ENCODE measurements at regions not wholly inside any gene's neighbourhood (a gene's known extent, or its start where the extent isn't known, plus 50 kb on each side); places are given as distances from the start of the nearest gene placed in this dataset.

GRCh38 chr5:167861129-167861927 is 430.1 kb upstream of the WWC1 start:
- in situ Hi-C loops (cut with MboI) (no loop called here), intact Hi-C loops (cut with micrococcal nuclease; ENCODE audit: unreplicated experiment) (no loop called here)
- Histone ChIP-seq H3K9ac (ENCODE audit: control insufficient read depth, insufficient read depth, low read length) (no peak overlapping the region), H3K27me3 (replicated peaks in 1 of 2; ENCODE audit: control insufficient read depth in 2 of 2, insufficient read depth in 2 of 2, low read length in 1 of 2) (no peaks in the 10 kb centered on the region), H3K79me2 (ENCODE audit: control insufficient read depth, insufficient read depth, low read length) (no peaks in the 10 kb centered on the region), H3K4me3 (no peak overlapping the region), H3K36me3 (ENCODE audit: control insufficient read depth in 2 of 2, insufficient read depth in 2 of 2, low read length in 1 of 2) (no peaks in the 10 kb centered on the region), H3K4me2 (ENCODE audit: control insufficient read depth, insufficient read depth) (no peak overlapping the region), H3K4me1 (ENCODE audit: control insufficient read depth, insufficient read depth, low read length) (no peaks in the 10 kb centered on the region), H4K20me1 (ENCODE audit: control insufficient read depth, insufficient read depth) (no peaks in the 10 kb centered on the region), H3K27ac (ENCODE audit: control insufficient read depth, insufficient read depth) (no peak overlapping the region), H3K9me3 (replicated peaks; ENCODE audit: control insufficient read depth, insufficient read depth, low read length) (no peaks in the 10 kb centered on the region), H2AFZ (ENCODE audit: control insufficient read depth, low read depth, low read length) (no peak overlapping the region)
- no peak for FAIRE-seq
- ChIA-PET POLR2A (no interaction called here), RAD21 (ENCODE audit: unreplicated experiment) (no interaction called here), CTCF (no interaction called here), SMC1A (ENCODE audit: uncharacterized antibody, unreplicated experiment) (no interaction called here)
- TF ChIP-seq REST (IDR thresholded peaks at IDR 0.05; ENCODE audit: low read depth, low read length) = peak; percentile 86; the same call in 1 of the 2 replicates
- no peak for TF ChIP-seq MYB (IDR thresholded peaks at IDR 0.05; ENCODE audit: borderline replicate concordance, low read depth, low read length)
- TF ChIP-seq CBX3 (IDR thresholded peaks at IDR 0.05; ENCODE audit: borderline replicate concordance, low read depth) = no peak
- no TSS peak for BruUV-seq (replicated peaks)
- WGBS (ENCODE audit: insufficient coverage, insufficient replicate concordance, low lambda C conversion rate, missing lambda C conversion rate) = 55% methylated on average over 15 of the region's 15 CpGs
- no peak for ATAC-seq
- DNase-seq (ENCODE audit: low read depth, low spot score) = no peak

Measured in GM12878 (cell line).